ENCODE measurements at regions not wholly inside any gene's neighbourhood (a gene's known extent, or its start where the extent isn't known, plus 50 kb on each side); places are given as distances from the start of the nearest gene placed in this dataset.

DNA sequence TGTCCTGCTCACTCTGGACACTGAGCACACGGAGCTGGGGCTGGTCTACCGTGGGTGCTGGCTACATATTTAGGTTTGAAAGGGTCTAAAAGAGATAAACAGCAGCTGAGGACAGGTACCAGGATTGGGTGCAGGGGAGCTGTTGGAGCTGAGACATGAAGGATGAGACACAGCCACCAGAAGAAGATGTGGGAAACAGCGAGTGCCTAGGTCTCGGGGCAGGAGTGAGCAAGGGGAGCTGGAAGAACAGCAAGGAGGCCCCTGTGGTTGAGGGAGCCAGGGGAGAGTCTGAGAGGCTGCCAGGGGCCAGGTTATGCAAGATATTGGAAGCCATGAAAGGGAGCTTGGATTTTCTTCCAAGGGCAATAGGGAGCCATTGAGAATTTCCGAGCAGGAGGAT, 434.0 kb upstream of the SULF2 start:
- Mint-ChIP-seq H3K27me3 (ENCODE audit: insufficient read depth, unreplicated experiment) (no peaks in the 10 kb centered on the region), H3K4me3 (ENCODE audit: unreplicated experiment) (no peak overlapping the region), H3K4me1 (ENCODE audit: low read depth, unreplicated experiment) (peaks cover 7% of the 10 kb centered on the region), H3K27ac (ENCODE audit: unreplicated experiment) (no peak overlapping the region), H3K36me3 (ENCODE audit: insufficient read depth, unreplicated experiment) (no peaks in the 10 kb centered on the region), H3K9me3 (ENCODE audit: unreplicated experiment) (no peaks in the 10 kb centered on the region)
- TF ChIP-seq, protein P1, sequence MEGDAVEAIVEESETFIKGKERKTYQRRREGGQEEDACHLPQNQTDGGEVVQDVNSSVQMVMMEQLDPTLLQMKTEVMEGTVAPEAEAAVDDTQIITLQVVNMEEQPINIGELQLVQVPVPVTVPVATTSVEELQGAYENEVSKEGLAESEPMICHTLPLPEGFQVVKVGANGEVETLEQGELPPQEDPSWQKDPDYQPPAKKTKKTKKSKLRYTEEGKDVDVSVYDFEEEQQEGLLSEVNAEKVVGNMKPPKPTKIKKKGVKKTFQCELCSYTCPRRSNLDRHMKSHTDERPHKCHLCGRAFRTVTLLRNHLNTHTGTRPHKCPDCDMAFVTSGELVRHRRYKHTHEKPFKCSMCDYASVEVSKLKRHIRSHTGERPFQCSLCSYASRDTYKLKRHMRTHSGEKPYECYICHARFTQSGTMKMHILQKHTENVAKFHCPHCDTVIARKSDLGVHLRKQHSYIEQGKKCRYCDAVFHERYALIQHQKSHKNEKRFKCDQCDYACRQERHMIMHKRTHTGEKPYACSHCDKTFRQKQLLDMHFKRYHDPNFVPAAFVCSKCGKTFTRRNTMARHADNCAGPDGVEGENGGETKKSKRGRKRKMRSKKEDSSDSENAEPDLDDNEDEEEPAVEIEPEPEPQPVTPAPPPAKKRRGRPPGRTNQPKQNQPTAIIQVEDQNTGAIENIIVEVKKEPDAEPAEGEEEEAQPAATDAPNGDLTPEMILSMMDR (IDR thresholded peaks at IDR 0.05; ENCODE audit: insufficient read depth in 1 of 2, low read depth in 1 of 2, low read length in 1 of 2, severe bottlenecking in 1 of 2, unreplicated experiment in 1 of 2) = no peak
- CTCF ChIA-PET = no interaction called here
- no peaks in the 10 kb centered on the region for H3K36me3 ChIP-seq (ENCODE audit: control insufficient read depth, insufficient read depth, low read length)
- H3K27me3 ChIP-seq (replicated peaks; ENCODE audit: control insufficient read depth, insufficient read depth, low read length) = no peaks in the 10 kb centered on the region
- H3K9me3 ChIP-seq = peaks cover 4% of the 10 kb centered on the region; the same call in 1 of the 2 replicates
- H3K4me3 ChIP-seq (ENCODE audit: low read depth, low read length) = no peak overlapping the region
- no TSS peak for BruUV-seq (replicated peaks)
- H3K4me1 ChIP-seq = peaks cover 13% of the 10 kb centered on the region
- no peak for DNase-seq
- POLR2A ChIA-PET = no interaction called here
- intact Hi-C loops (cut with micrococcal nuclease; ENCODE audit: unreplicated experiment) = no loop called here

- POLR2A ChIA-PET = no interaction called here
Observed at GRCh38 chr20:48217190-48217589, 431.9 kb upstream of the SULF2 start.

DNA sequence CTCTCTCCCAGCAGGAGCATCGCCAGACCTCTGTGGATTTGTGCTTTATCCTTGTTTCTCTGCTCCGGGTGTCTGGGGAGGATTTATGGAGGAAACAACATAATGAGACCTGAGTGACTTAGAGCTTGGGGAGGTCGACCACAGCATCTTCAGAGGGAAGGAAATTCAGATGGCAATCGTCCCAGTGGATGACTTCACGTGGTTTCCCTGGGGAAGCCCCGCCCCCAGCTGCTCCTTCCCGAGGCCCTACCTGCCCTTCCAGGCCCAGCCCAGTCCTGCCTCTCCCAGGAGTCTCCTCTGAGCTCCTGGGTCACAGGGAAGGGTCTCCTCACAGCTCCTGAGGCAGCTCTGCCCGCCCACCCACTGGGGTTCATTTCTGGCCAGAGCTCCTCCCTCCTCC, 430.3 kb upstream of the SULF2 start:
- Mint-ChIP-seq H3K4me1 (ENCODE audit: low read depth, unreplicated experiment) (peaks cover 7% of the 10 kb centered on the region), H3K9me3 (ENCODE audit: unreplicated experiment) (no peaks in the 10 kb centered on the region), H3K27ac (ENCODE audit: unreplicated experiment) (peak overlapping the region; percentile 31), H3K4me3 (ENCODE audit: unreplicated experiment) (no peak overlapping the region), H3K27me3 (ENCODE audit: insufficient read depth, unreplicated experiment) (no peaks in the 10 kb centered on the region), H3K36me3 (ENCODE audit: insufficient read depth, unreplicated experiment) (no peaks in the 10 kb centered on the region)
- H3K36me3 ChIP-seq (ENCODE audit: control insufficient read depth, insufficient read depth, low read length) = no peaks in the 10 kb centered on the region
- peaks cover 17% of the 10 kb centered on the region for H3K4me1 ChIP-seq
- TF ChIP-seq, protein P1 (IDR thresholded peaks at IDR 0.05; ENCODE audit: insufficient read depth in 1 of 2, low read depth in 1 of 2, low read length in 1 of 2, severe bottlenecking in 1 of 2, unreplicated experiment in 1 of 2) = no peak
- DNase-seq = peak in 1 of 2 experiments; percentile 43
- ChIA-PET POLR2A (no interaction called here), CTCF (interaction anchor here (1.0 kb wide), 1 partner anchor 429 kb away, joined by 4 read pairs; no protein-coding TSS in a partner anchor)
- intact Hi-C loops (cut with micrococcal nuclease; ENCODE audit: unreplicated experiment) = no loop called here
- no peak overlapping the region for H3K4me3 ChIP-seq (ENCODE audit: low read depth, low read length)
- H3K27me3 ChIP-seq (replicated peaks; ENCODE audit: control insufficient read depth, insufficient read depth, low read length) = no peaks in the 10 kb centered on the region
- no peaks in the 10 kb centered on the region for H3K9me3 ChIP-seq
- BruUV-seq (replicated peaks) = no TSS peak

More at GRCh38 chr20:48217190-48217589, 431.9 kb upstream of the SULF2 start:
- no peaks in the 10 kb centered on the region for H3K9me3 ChIP-seq
- intact Hi-C loops (cut with micrococcal nuclease; ENCODE audit: unreplicated experiment) = no loop called here
- H3K27ac Mint-ChIP-seq (ENCODE audit: unreplicated experiment) = no peak overlapping the region
- BruUV-seq (replicated peaks) = no TSS peak
- CTCF ChIA-PET = no interaction called here
- no peaks in the 10 kb centered on the region for H3K27me3 ChIP-seq (replicated peaks; ENCODE audit: control insufficient read depth, insufficient read depth, low read length)
- peaks cover 17% of the 10 kb centered on the region for H3K4me1 ChIP-seq
- no peak overlapping the region for H3K4me3 ChIP-seq (ENCODE audit: low read depth, low read length)
- TF ChIP-seq, protein P1 (IDR thresholded peaks at IDR 0.05; ENCODE audit: insufficient read depth in 1 of 2, low read depth in 1 of 2, low read length in 1 of 2, severe bottlenecking in 1 of 2, unreplicated experiment in 1 of 2) = no peak
- peaks cover 7% of the 10 kb centered on the region for H3K4me1 Mint-ChIP-seq (ENCODE audit: low read depth, unreplicated experiment)
- no peak for DNase-seq
- no peaks in the 10 kb centered on the region for H3K36me3 Mint-ChIP-seq (ENCODE audit: insufficient read depth, unreplicated experiment)
- no peaks in the 10 kb centered on the region for H3K27me3 Mint-ChIP-seq (ENCODE audit: insufficient read depth, unreplicated experiment)
- no peaks in the 10 kb centered on the region for H3K36me3 ChIP-seq (ENCODE audit: control insufficient read depth, insufficient read depth, low read length)
- no peaks in the 10 kb centered on the region for H3K9me3 Mint-ChIP-seq (ENCODE audit: unreplicated experiment)
- no peak overlapping the region for H3K4me3 Mint-ChIP-seq (ENCODE audit: unreplicated experiment)

Measured in Caco-2 (cell line).